HCT116 (cell line): ENCODE measurements at regions not wholly inside any gene's neighbourhood (a gene's known extent, or its start where the extent isn't known, plus 50 kb on each side); places are given as distances from the start of the nearest gene placed in this dataset.

Experiments used
- ATAC-seq: fragments of 200-7000 bp; cut with Tn5 transposase; 2 replicates; pipeline ENCODE4 v1.9.1; 2020; ENCODE audit warnings: mild to moderate bottlenecking, moderate library complexity
- BruUV-seq: library from RNA; stranded (reverse); fragments of 400-500 nt; replicated peaks from 2 replicates; lab custom pipeline; 2021; lab: Mats Ljungman, UMichigan
- CTCF ChIA-PET: fragments of 300-600 bp; sonication (Branson Sonifier 250); formaldehyde crosslinking; loops from one replicate; lab custom pipeline; 2021; ENCODE audit warnings: antibody characterized with exemption; lab: Charles Lee
- POLR2A ChIA-PET: fragments of 300-600, 350-600 bp; sonication (Branson Sonifier 250); formaldehyde crosslinking; loops from one replicate; lab custom pipeline; 2021; ENCODE audit warnings: antibody characterized with exemption; lab: Charles Lee
- RAD21 ChIA-PET, 2 experiments: fragments of 300-600 bp; sonication (Branson Sonifier 250); formaldehyde crosslinking; loops; one replicate each; lab custom pipeline; 2023; ENCODE audit warnings: low total read pairs in 2 of 2; ENCODE audit not compliant: uncharacterized antibody in 2 of 2, unreplicated experiment in 2 of 2, low non-redundant PET in 1 of 2; lab: Charles Lee
- DNase-seq: peaks from one replicate; pipeline ENCODE4 v3.0.0-alpha.2; 2010; ENCODE audit warnings: low read depth, low spot score
- H2AFZ ChIP-seq: fragments of 200-600 bp; shearing (Covaris generic), sonication (generic); 2 replicates; pipeline ENCODE4 v1.6.1; 2017; ENCODE audit warnings: low read depth, mixed run types, mixed read lengths, antibody characterized with exemption, low read length; ENCODE audit not compliant: poor library complexity, severe bottlenecking
- H3K27ac ChIP-seq: 2 replicates; pipeline ENCODE4 v1.5.1; 2012; ENCODE audit warnings: low read depth, low read length
- H3K27me3 ChIP-seq: fragments of 200-600 bp; sonication (generic); 2 replicates; pipeline ENCODE4 v1.6.1; 2016; ENCODE audit warnings: mixed run types, low read length, mixed read lengths; ENCODE audit not compliant: insufficient read depth
- H3K36me3 ChIP-seq, 2 experiments: fragments of 200-500 bp in 1 of 2; fragments of 200-600 bp in 1 of 2; sonication (Bioruptor generic) in 1 of 2; sonication (generic) in 1 of 2; 2 replicates each; pipeline versions ENCODE4 v1.5.1 to v1.6.1; 2014 to 2016; ENCODE audit warnings: low read length in 2 of 2, inconsistent platforms in 1 of 2, mixed read lengths in 1 of 2, mixed run types in 1 of 2; ENCODE audit not compliant: insufficient read depth in 2 of 2, control insufficient read depth in 1 of 2
- H3K4me1 ChIP-seq, 2 experiments: fragments of 200-600 bp in 1 of 2; sonication (generic) in 1 of 2; 2 replicates each; pipeline versions ENCODE4 v1.5.1 to v1.6.1; 2012 to 2017; ENCODE audit warnings: low read length in 2 of 2, inconsistent platforms in 1 of 2, mild to moderate bottlenecking in 1 of 2, mixed read lengths in 1 of 2, mixed run types in 1 of 2, moderate library complexity in 1 of 2; ENCODE audit not compliant: insufficient read depth in 2 of 2, control insufficient read depth in 1 of 2
- H3K4me2 ChIP-seq: fragments of 200-600 bp; sonication (generic); 2 replicates; pipeline ENCODE4 v1.6.1; 2017; ENCODE audit warnings: mixed run types, low read length, mixed read lengths
- H3K4me3 ChIP-seq, 2 experiments: fragments of 200-600 bp in 1 of 2; sonication (generic) in 1 of 2; replicated peaks in 1 of 2; 2 replicates each; pipeline ENCODE4 v1.5.1; 2011 to 2016; ENCODE audit warnings: low read length in 2 of 2, control low read depth in 1 of 2, low read depth in 1 of 2, mild to moderate bottlenecking in 1 of 2, mixed read lengths in 1 of 2, mixed run types in 1 of 2
- H3K79me2 ChIP-seq: fragments of 200-600 bp; sonication (generic); 2 replicates; pipeline ENCODE4 v1.6.1; 2017; ENCODE audit warnings: mild to moderate bottlenecking, mixed run types, low read length, moderate library complexity, mixed read lengths; ENCODE audit not compliant: insufficient read depth
- H3K9ac ChIP-seq: fragments of 200-600 bp; sonication (generic); 2 replicates; pipeline ENCODE4 v1.6.1; 2016; ENCODE audit warnings: low read length, mixed read lengths
- H3K9me2 ChIP-seq: fragments of 200-600 bp; sonication (generic), shearing (Covaris generic); 2 replicates; pipeline ENCODE4 v1.6.1; 2017; ENCODE audit warnings: mixed run types, mild to moderate bottlenecking, moderate library complexity; ENCODE audit not compliant: insufficient read depth
- H3K9me3 ChIP-seq, 2 experiments: fragments of 200-500 bp in 1 of 2; fragments of 200-600 bp in 1 of 2; sonication (Bioruptor generic) in 1 of 2; sonication (generic) in 1 of 2; 2 replicates each; pipeline ENCODE4 v1.6.1; 2014 to 2017; ENCODE audit warnings: low read length in 2 of 2, mixed read lengths in 2 of 2, inconsistent platforms in 1 of 2, low read depth in 1 of 2, mild to moderate bottlenecking in 1 of 2, mixed run types in 1 of 2, moderate library complexity in 1 of 2; ENCODE audit not compliant: control insufficient read depth in 1 of 2, insufficient read depth in 1 of 2
- H4K20me1 ChIP-seq: fragments of 200-600 bp; sonication (generic), shearing (Covaris generic); 2 replicates; pipeline ENCODE4 v1.6.1; 2017; ENCODE audit warnings: mixed run types, mild to moderate bottlenecking, moderate library complexity; ENCODE audit not compliant: insufficient read depth
- CBX3 ChIP-seq: IDR thresholded peaks from 2 replicates; pipeline ENCODE4 v1.6.1; 2012; ENCODE audit warnings: low read depth
- CTCF ChIP-seq, 3 experiments: fragments of 200-600 bp in 1 of 3; sonication (generic) in 1 of 3; IDR thresholded peaks in 2 of 3; conservative IDR thresholded peaks in 1 of 3; 2 replicates each; pipeline ENCODE4 v1.5.1; 2012 to 2017; ENCODE audit warnings: low read depth in 2 of 3, low read length in 2 of 3, antibody characterized with exemption in 1 of 3, borderline replicate concordance in 1 of 3, control low read depth in 1 of 3, mild to moderate bottlenecking in 1 of 3, mixed read lengths in 1 of 3, mixed run types in 1 of 3, moderate library complexity in 1 of 3; ENCODE audit not compliant: insufficient read depth in 1 of 3
- EGR1 ChIP-seq: IDR thresholded peaks from 2 replicates; pipeline ENCODE4 v1.6.1; 2012; ENCODE audit warnings: low read depth
- EZH2 ChIP-seq: fragments of 200-600 bp; sonication (generic); IDR thresholded peaks from 2 replicates; pipeline ENCODE4 v1.6.1; 2017; ENCODE audit warnings: antibody characterized with exemption, mixed run types
- FOSL1 ChIP-seq: IDR thresholded peaks from 2 replicates; pipeline ENCODE4 v1.6.1; 2012; ENCODE audit warnings: low read depth
- JUND ChIP-seq: IDR thresholded peaks from 2 replicates; pipeline ENCODE4 v1.6.1; 2012
- MAX ChIP-seq: IDR thresholded peaks from 2 replicates; pipeline ENCODE4 v1.6.1; 2012
- POLR2A ChIP-seq: IDR thresholded peaks from 2 replicates; pipeline ENCODE4 v1.7.0; 2011; ENCODE audit warnings: borderline replicate concordance; ENCODE audit not compliant: insufficient read depth, insufficient read length; ENCODE audit errors: extremely low read depth
- POLR2AphosphoS5 ChIP-seq: IDR thresholded peaks from 2 replicates; pipeline ENCODE4 v1.6.1; 2011; ENCODE audit warnings: mild to moderate bottlenecking, low read depth, low read length, moderate library complexity
- SIN3A ChIP-seq: IDR thresholded peaks from 2 replicates; pipeline ENCODE4 v1.6.1; 2012; ENCODE audit warnings: low read depth
- SP1 ChIP-seq: IDR thresholded peaks from 2 replicates; pipeline ENCODE4 v1.6.1; 2012; ENCODE audit warnings: low read depth
- SRF ChIP-seq: IDR thresholded peaks from 2 replicates; pipeline ENCODE4 v1.6.1; 2012; ENCODE audit warnings: low read depth
- YY1 ChIP-seq: IDR thresholded peaks from 2 replicates; pipeline ENCODE4 v1.6.1; 2011; ENCODE audit warnings: low read length, low read depth, moderate library complexity, mild to moderate bottlenecking; ENCODE audit not compliant: insufficient replicate concordance; ENCODE audit errors: extremely low read depth
- ZBTB33 ChIP-seq: IDR thresholded peaks from 2 replicates; pipeline ENCODE4 v1.6.1; 2011; ENCODE audit warnings: mild to moderate bottlenecking, low read length, moderate library complexity; ENCODE audit not compliant: insufficient replicate concordance; ENCODE audit errors: extremely low read depth
- ZFX ChIP-seq: fragments of 450-650 bp; IDR thresholded peaks from 2 replicates; pipeline ENCODE4 v1.6.1; 2017
- ZNF274 ChIP-seq: fragments of 200-500 bp; sonication (Bioruptor generic); IDR thresholded peaks from 2 replicates; pipeline ENCODE4 v1.6.1; 2014; ENCODE audit warnings: mild to moderate bottlenecking, low read depth, low read length, inconsistent platforms
- intact Hi-C: fragments of 100-400 bp; cut with micrococcal nuclease; formaldehyde crosslinking; loops from 2 replicates; pipeline ENCODE4 v1.10.0; 2022
- TF ChIP-seq, protein P1 (sequence below): IDR thresholded peaks from 2 replicates; pipeline ENCODE4 v1.6.1; 2012; ENCODE audit warnings: low read depth

DNA sequence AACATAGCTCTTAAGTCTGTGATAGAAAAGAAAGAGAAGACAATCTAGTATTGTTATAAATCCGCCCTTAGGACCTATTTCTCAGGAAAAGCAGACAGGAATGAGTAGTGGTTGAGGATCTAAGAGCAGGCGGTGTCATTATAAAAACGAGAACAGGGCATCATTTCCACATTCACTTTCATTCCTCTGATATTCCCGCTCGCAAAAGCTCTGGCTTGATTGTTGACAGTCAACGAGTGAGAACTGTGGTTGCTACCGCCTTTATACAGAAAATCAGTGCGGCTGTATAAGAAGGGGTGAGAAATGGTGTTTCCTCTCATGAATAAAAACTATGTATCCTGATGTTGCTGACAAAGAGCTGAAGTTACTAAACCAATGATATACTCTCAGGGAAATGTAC is 1409.6 kb upstream of the WWC1 start:
- Histone ChIP-seq H4K20me1 (no peaks in the 10 kb centered on the region), H3K9me2 (no peaks in the 10 kb centered on the region), H3K79me2 (no peaks in the 10 kb centered on the region), H3K27me3 (no peaks in the 10 kb centered on the region), H3K36me3 (0 out of 4 replicates have a peak, but pooled peaks cover 0 to 3% of the 10 kb centered on the region in 2 experiments), H3K9ac (no peak overlapping the region), H3K4me2 (no peak overlapping the region), H3K4me1 (no peaks in the 10 kb centered on the region), H3K9me3 (peaks cover 0 to 4% of the 10 kb centered on the region in 2 experiments; a peak in 1 of 4 replicates), H3K27ac (no peak overlapping the region), H2AFZ (no peak overlapping the region)
- ChIA-PET POLR2A (no interaction called here), CTCF (no interaction called here)
- no TSS peak for BruUV-seq
- intact Hi-C loops = no loop called here
- no peak for ATAC-seq
- TF ChIP-seq CTCF (IDR thresholded peaks at IDR 0.05 in 2 of 3, conservative IDR thresholded peaks at IDR 0.05 in 1 of 3; ENCODE audit: borderline replicate concordance in 1 of 3, insufficient read depth in 1 of 3, low read depth in 2 of 3, low read length in 2 of 3) (no peak), ZFX (no peak), FOSL1 (no peak), MAX (no peak), EGR1 (no peak), SIN3A (no peak), SP1 (no peak), POLR2AphosphoS5 (no peak), SRF (no peak), EZH2 (no peak), CBX3 (no peak), ZBTB33 (no peak), JUND (no peak), ZNF274 (no peak), POLR2A (no peak), YY1 (no peak)
- TF ChIP-seq, protein P1, sequence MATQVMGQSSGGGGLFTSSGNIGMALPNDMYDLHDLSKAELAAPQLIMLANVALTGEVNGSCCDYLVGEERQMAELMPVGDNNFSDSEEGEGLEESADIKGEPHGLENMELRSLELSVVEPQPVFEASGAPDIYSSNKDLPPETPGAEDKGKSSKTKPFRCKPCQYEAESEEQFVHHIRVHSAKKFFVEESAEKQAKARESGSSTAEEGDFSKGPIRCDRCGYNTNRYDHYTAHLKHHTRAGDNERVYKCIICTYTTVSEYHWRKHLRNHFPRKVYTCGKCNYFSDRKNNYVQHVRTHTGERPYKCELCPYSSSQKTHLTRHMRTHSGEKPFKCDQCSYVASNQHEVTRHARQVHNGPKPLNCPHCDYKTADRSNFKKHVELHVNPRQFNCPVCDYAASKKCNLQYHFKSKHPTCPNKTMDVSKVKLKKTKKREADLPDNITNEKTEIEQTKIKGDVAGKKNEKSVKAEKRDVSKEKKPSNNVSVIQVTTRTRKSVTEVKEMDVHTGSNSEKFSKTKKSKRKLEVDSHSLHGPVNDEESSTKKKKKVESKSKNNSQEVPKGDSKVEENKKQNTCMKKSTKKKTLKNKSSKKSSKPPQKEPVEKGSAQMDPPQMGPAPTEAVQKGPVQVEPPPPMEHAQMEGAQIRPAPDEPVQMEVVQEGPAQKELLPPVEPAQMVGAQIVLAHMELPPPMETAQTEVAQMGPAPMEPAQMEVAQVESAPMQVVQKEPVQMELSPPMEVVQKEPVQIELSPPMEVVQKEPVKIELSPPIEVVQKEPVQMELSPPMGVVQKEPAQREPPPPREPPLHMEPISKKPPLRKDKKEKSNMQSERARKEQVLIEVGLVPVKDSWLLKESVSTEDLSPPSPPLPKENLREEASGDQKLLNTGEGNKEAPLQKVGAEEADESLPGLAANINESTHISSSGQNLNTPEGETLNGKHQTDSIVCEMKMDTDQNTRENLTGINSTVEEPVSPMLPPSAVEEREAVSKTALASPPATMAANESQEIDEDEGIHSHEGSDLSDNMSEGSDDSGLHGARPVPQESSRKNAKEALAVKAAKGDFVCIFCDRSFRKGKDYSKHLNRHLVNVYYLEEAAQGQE = no peak
- TF ChIP-seq, all 23 proteins: peak for 0
- DNase-seq = no peak
- RAD21 ChIA-PET = no interaction called here
- no peak overlapping the region for H3K4me3 ChIP-seq
